ENCODE measurements at regions not wholly inside any gene's neighbourhood (a gene's known extent, or its start where the extent isn't known, plus 50 kb on each side); places are given as distances from the start of the nearest gene placed in this dataset.

DNA sequence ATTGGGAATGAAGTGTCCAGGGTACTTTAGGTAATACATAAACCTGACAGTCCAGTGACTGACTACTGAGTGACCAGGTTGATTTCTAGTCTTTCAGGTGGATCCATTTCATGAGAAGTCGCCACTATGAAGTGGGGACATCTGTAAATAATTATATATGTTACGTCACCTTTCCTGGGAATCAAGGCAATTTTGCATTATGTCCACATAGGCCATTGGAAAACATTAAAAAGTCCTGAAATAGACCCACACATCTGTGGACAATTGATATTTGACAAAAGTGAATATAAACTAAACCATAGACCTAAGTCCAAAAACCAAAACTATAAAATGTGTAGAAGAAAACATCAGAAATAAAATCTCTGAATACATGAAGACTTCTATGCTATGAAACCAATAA, 231.5 kb downstream of the C6orf118 start:
- DNase-seq, result no peak

DNA sequence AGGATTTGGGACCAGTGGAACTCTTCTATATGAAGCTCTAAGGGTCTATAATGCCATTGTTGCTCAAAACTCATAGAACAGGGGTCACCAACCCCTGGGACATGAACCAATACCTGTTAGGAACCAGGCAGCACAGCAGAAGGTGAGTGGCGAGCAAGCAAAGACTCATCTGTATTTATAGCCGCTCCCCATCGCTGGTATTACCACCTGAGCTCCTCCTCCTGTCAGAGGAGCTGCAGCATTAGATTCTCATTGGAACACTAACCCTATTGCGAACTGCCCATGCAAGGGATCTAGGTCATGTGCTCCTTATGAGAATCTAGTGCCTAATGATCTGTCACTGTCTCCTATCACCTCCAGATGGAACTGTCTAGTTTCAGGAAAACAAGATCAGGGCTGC, 237.5 kb downstream of the C6orf118 start:
- no peak for DNase-seq

GRCh38 chr6:165060720-165061119, 248.7 kb downstream of the C6orf118 start:
- DNase-seq, result no peak

DNA sequence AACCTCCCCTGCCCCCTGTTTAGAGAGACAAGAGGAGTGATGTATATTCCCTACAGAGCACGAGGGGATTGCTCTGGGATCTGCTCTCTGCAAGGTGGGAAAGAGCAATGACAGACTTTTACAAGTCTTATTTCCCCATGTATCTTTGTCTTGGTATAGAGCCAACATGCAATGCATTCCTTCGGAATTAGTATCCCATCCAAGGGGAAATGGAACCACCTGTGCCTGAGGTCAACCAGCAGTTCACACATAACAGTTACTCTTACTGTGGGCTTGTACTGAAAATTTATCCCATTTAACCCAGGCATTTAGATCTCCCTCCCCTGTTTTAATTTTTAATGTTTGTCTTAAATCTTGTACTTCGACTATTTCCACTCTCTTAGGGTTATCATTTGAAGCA, 250.4 kb downstream of the C6orf118 start:
- no peak for DNase-seq

DNA sequence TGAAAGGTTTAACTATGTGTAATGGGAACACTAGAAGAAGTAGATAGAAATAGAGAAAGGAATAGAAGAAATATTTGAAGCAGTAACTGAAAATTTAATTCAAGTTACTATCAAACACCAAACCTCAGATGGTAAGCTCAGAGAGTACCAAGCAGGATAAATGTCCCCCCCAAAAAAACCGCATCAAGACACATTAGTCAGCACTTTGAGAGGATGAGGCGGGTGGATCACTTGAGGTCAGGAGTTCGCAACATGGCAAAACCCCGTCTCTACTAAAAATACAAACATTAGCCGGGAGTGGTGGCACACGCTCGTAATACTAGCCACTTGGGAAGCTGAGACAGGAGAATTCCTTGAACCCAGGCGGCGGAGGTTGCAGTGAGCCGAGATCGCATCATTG, 253.1 kb downstream of the C6orf118 start:
- DNase-seq, result no peak

GRCh38 chr6:165055231-165055630, 254.2 kb downstream of the C6orf118 start:
- DNase-seq, result no peak

DNA sequence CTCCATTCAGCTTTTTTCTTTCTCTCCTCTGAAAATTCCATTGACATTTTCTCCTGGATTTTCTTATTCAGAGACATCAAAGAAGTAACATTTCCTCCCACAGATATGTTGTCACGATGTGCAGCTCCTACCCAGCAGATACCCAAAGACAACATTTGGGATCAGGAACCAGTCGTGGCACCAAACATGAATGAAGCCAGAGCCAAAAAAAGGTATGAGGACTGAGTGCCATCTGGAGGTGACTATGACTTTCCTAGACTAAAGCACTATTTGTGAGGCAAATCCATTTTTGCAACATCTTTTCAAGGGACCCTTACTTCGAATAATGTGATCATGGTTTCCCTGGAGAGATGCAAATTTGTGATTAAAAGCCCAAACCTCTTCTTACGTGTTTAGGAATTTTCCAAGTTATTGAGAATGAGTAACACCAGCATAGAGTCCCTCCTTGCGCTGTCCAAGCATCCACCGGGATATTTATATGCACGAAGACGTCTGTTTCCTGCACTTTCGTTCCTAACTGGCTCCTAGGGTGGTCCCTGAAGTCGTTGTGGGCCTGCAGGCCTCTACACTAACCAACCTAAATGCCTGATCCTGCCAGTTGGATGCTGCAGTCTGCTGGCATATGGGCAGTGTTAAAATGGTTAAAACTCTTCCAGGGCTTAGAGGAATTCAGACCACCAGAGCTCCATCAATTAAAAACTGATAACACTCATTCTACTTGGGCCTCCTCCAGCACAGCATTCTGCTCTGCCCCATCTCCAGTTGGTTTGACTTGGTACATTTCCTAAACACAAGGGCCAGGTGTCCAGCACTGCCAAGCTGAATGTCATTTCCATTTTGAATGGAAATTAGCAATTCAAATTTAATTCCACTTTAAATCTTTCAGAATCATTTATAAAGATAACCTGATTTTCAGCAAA, 256.6 kb downstream of the C6orf118 start:
- no peak for DNase-seq

- DNase-seq, result no peak
These were observed 260.0 kb downstream of the C6orf118 start for GRCh38 chr6:165049362-165049761.

GRCh38 chr6:165047952-165048351, 261.5 kb downstream of the C6orf118 start:
- no peak for DNase-seq

DNA sequence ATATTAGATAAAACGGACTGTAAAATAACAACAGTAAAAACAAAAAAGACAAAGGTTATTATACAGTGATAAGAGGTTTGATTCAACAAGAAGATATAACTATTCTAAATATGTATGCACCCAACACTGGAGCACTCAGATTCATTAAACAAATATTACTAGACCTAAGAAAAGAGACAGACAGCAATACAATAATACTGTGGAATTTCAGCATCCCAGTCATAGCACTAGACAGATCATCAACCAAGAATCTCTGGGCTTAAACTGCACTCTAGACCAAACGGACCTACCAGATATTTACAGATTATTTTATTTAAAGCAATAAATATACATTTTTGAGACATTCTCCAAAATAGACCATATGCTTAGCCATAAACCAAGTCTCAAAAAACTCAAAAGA, 263.8 kb downstream of the C6orf118 start:
- DNase-seq, result no peak

DNA sequence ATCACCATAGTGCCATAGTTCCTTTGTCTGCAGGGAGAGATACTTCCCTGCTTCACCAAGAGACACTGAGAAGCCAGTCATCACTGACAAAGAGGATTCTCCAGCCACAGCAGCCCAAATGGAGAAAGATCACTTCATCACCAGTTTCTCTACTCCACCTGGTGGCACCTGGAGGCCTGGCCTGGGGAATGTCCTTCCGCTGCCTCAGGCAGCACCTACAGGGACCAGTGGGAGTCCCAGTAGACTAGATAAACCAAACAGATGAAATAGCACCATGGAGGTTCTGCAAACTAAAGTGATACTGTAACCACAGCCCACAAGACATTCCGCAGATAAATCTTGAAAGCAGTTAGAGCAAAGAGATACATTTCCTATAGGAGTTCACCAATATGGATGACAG, 266.5 kb downstream of the C6orf118 start:
- no peak for DNase-seq

DNA sequence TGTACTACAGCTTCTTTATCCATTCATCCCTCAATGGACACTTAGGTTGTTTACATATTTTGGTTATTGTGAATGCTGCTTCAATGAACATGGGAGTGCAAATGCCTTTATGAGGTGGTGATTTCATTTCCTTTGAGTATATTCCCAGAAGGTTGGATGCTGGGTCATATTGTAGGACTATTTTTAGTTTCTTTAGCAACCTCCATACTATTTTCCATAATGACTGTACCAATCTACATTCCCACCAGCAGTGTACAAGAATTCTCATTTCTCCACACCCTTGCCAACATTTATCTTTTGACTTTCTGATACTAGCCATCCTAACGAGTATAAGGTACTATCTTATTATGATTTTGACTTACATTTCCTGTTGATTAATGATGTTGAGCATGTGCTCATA, 269.0 kb downstream of the C6orf118 start:
- DNase-seq, result no peak

- DNase-seq, result no peak
These were observed 275.1 kb downstream of the C6orf118 start for GRCh38 chr6:165034271-165034741.

- no peak for DNase-seq
These were observed 277.9 kb downstream of the C6orf118 start for GRCh38 chr6:165031502-165031901.

GRCh38 chr6:165025040-165025439, 284.4 kb downstream of the C6orf118 start:
- DNase-seq, result no peak

DNA sequence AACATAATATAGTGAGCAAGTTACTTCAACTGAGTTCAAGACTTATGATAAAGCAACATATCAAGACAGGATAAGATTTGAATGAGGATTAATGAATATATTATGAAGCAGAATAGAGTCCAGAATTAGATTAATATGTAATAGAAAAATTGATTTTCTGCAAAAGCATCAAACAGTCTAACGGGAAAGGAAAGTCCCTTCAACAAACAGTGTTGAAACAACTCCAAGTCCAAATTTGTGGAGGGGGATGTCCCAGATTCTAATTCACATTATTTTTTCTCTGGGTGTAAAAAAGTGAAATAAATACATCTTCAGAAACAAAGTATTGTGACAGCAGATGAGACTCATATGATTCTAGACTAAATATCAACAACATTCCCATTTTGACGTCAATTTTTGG, 289.7 kb downstream of the C6orf118 start:
- no peak for DNase-seq

- DNase-seq, result no peak
These were observed 293.7 kb downstream of the C6orf118 start for GRCh38 chr6:165015676-165016075.

GRCh38 chr6:165013701-165014100, 295.7 kb downstream of the C6orf118 start:
- DNase-seq, result no peak

DNA sequence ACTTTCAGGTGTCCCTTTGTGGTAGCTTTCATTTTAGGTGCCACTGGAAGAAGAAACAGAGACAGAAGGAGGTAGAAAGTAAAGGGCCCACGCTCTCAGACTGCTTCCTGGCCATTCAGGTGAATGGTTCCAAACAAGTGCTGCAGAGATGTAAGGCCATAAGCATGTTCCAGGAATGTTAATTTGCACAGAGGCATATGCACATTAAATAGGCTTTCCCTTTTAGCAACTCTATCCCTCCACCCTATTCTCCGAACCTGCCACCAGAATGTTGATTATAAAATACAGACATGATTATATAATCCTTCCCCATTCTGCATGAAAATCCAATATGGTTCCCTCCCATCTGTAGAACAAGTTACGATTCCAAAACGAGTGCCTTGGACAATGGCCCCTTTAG, 297.2 kb downstream of the C6orf118 start:
- DNase-seq, result no peak

DNA sequence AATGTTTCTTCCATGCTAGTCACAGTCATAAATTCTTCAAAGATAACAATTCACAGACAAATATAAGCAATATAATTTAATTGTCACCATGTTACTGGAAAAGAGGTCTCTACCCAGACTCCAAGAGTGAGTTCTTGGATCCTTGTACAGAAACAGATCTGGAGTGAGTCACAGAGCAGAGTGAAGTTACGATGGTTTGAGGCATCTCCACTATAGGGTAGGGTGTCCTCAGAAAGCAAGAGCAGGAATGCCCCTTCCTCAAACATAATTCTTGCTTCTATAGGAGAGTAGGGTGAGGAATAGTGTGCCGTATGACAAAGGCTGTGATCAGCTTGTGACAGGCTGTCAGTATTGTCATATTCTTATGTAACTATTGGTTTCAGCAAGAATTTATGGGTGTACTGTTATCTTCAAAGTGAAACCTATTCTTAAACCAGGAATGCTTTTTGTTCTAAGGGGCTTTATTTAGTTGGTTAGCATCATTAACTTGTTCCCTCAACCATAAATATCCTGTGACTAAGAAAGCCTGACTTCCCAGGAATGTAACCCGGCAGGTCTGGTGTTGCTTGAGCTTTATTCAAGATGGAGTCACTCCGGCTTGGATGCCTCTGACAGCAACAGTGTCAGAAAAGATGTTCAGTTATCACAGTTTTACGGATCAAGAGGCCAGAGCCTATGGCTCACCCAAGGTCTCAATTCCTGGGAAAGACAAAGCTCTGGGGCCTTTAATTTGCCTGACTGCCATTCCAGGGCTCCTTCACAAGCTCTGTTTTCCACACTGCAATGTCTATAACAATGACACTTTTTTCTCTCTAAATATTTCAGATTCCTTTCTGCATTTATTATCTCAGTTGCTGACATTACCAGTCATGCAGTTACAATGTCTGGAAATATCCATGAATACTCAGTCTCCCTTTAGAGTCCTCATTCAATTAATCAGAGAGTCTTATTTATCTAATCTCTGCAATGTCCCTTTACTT, 298.6 kb downstream of the C6orf118 start:
- DNase-seq, result no peak

GRCh38 chr6:165008971-165009370, 300.4 kb downstream of the C6orf118 start:
- no peak for DNase-seq

DNA sequence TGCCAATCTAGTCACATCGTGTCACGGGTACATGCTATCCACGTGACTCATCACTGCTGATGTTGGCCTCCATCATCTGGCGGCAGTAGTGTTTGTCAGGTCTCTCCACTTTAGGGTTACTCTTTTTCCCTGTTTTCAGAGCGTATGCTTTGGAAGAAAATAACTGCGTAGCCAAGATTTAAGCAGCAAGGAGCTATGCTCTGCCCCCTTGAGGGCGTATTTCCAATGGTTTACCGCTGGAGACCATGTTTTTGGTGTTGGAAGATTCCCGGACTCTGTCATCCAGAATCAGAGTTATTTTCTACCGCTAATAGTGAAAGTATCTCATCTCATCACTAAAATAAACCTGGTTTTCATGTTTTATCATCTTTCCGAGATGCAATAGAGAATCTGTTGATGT, 306.5 kb downstream of the C6orf118 start:
- no peak for DNase-seq

DNA sequence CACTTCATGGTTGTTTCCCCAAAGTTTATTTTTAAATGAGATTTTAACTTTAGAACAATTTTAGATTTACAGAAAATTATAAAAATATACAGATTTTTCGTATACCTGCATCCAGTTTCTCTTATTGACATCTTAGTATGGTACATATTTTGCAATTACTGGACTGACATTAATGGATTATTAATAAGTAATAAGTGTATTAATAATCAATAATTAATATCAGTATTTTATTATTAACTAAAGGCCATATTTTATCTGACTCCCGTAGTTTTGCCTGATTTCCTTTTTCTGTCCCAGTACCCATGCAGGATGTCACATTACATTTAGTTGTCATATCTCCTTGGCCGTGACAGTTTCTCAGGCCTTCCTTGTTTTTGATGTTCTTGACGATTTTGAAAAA, 307.0 kb downstream of the C6orf118 start:
- DNase-seq, result no peak
